Osteocyte (in vitro differentiated cells): ENCODE measurements at regions not wholly inside any gene's neighbourhood (a gene's known extent, or its start where the extent isn't known, plus 50 kb on each side); places are given as distances from the start of the nearest gene placed in this dataset.

Source experiments
- DNase-seq: peaks from one replicate; pipeline ENCODE4 v3.0.0; 2021; ENCODE audit warnings: mixed read lengths; ENCODE audit not compliant: unreplicated experiment; ENCODE audit errors: extremely low spot score
- H3K27ac Mint-ChIP-seq: one replicate; pipeline ENCODE4 v1.8.0; 2021; ENCODE audit warnings: mild to moderate bottlenecking, mixed read lengths; ENCODE audit not compliant: unreplicated experiment
- H3K27me3 Mint-ChIP-seq: one replicate; pipeline ENCODE4 v1.8.0; 2021; ENCODE audit warnings: mixed read lengths; ENCODE audit not compliant: unreplicated experiment
- H3K36me3 Mint-ChIP-seq: one replicate; pipeline ENCODE4 v1.8.0; 2021; ENCODE audit warnings: mixed read lengths; ENCODE audit not compliant: unreplicated experiment
- H3K4me1 Mint-ChIP-seq: one replicate; pipeline ENCODE4 v1.8.0; 2021; ENCODE audit warnings: mixed read lengths; ENCODE audit not compliant: unreplicated experiment
- H3K4me3 Mint-ChIP-seq: one replicate; pipeline ENCODE4 v1.8.0; 2021; ENCODE audit warnings: mild to moderate bottlenecking, moderate library complexity, mixed read lengths; ENCODE audit not compliant: unreplicated experiment
- H3K9me3 Mint-ChIP-seq: one replicate; pipeline ENCODE4 v1.8.0; 2021; ENCODE audit warnings: mixed read lengths; ENCODE audit not compliant: unreplicated experiment
- CTCF ChIP-seq: fragments of 200-600 bp; sonication (generic); IDR thresholded peaks from 2 replicates; pipeline ENCODE4 v1.5.0; 2021; ENCODE audit warnings: antibody characterized with exemption, mild to moderate bottlenecking, moderate library complexity

GRCh38 chr3:194827486-194827885, 141.8 kb downstream of the FAM43A start:
- peaks cover 4% of the 10 kb centered on the region for H3K4me1 Mint-ChIP-seq
- no peak overlapping the region for H3K4me3 Mint-ChIP-seq
- no peaks in the 10 kb centered on the region for H3K36me3 Mint-ChIP-seq
- DNase-seq, result no peak
- H3K27me3 Mint-ChIP-seq, result peaks cover 13% of the 10 kb centered on the region
- no peaks in the 10 kb centered on the region for H3K9me3 Mint-ChIP-seq
- TF ChIP-seq CTCF, result no peak
- H3K27ac Mint-ChIP-seq, result no peak overlapping the region

GRCh38 chr3:194828116-194828515, 142.4 kb downstream of the FAM43A start:
- peaks cover 13% of the 10 kb centered on the region for H3K27me3 Mint-ChIP-seq
- peaks cover 5% of the 10 kb centered on the region for H3K4me1 Mint-ChIP-seq
- DNase-seq, result no peak
- no peak overlapping the region for H3K27ac Mint-ChIP-seq
- H3K9me3 Mint-ChIP-seq, result no peaks in the 10 kb centered on the region
- H3K36me3 Mint-ChIP-seq, result no peaks in the 10 kb centered on the region
- no peak overlapping the region for H3K4me3 Mint-ChIP-seq
- no peak for TF ChIP-seq CTCF

DNA sequence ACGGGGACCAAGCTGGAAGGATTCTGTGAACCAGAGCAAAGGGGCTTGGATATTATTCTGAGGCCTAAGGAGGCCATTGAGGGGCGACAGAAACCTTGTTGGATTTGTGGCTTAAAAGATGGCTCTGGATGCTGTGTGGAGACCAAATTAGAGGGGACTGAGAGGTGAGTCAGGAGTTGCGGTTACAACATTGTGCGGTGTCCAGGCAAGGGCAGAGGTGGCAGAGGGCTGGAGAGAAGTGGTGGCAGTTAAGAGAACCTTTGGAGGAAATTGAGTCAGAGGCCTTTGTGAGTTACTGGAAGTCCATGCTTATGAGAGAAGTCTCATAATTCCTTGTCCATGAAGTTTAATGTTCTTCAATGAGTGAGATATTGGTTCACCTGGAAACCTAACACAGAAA, 143.2 kb downstream of the FAM43A start:
- Mint-ChIP-seq H3K4me1 (peaks cover 5% of the 10 kb centered on the region), H3K36me3 (no peaks in the 10 kb centered on the region), H3K27ac (no peak overlapping the region), H3K27me3 (peaks cover 8% of the 10 kb centered on the region), H3K9me3 (no peaks in the 10 kb centered on the region), H3K4me3 (no peak overlapping the region)
- TF ChIP-seq CTCF, result no peak
- no peak for DNase-seq

DNA sequence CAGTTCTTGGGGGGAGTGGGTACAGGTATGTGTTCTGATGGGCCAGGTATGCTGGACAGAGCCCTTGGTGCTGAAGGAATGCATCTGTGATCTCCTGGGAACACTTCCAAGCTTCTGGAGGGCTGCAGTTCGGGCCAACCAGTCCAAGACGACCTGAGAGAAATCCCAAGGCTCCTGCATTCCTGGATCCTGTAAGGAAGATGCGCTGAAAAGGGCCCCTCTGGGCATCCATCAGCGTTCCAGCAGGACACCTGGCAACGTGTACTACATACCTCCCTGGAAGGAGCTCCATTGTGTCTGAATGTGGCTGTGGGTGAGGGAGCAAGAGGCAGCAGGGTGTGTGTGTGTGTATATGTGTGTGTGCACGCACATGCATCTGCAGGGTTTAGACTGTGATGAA, 144.7 kb downstream of the FAM43A start:
- H3K27me3 Mint-ChIP-seq, result peaks cover 3% of the 10 kb centered on the region
- TF ChIP-seq CTCF, result no peak
- no peak for DNase-seq
- no peaks in the 10 kb centered on the region for H3K9me3 Mint-ChIP-seq
- H3K27ac Mint-ChIP-seq, result no peak overlapping the region
- H3K4me3 Mint-ChIP-seq, result no peak overlapping the region
- peaks cover 5% of the 10 kb centered on the region for H3K4me1 Mint-ChIP-seq
- H3K36me3 Mint-ChIP-seq, result no peaks in the 10 kb centered on the region

GRCh38 chr3:194830978-194831377, 145.3 kb downstream of the FAM43A start:
- TF ChIP-seq CTCF, result no peak
- Mint-ChIP-seq H3K4me3 (no peak overlapping the region), H3K36me3 (no peaks in the 10 kb centered on the region), H3K4me1 (peaks cover 5% of the 10 kb centered on the region), H3K27me3 (peaks cover 3% of the 10 kb centered on the region), H3K9me3 (no peaks in the 10 kb centered on the region), H3K27ac (no peak overlapping the region)
- no peak for DNase-seq
